Thyroid gland (tissue), 4 donors: ENCODE measurements at regions not wholly inside any gene's neighbourhood (a gene's known extent, or its start where the extent isn't known, plus 50 kb on each side); places are given as distances from the start of the nearest gene placed in this dataset.

ENCODE experiments used
- DNase-seq, 2 donors: peaks; one replicate each; pipeline ENCODE4 v3.0.0-alpha.2; 2019
- H3K27ac ChIP-seq, 3 donors: fragments of 200-600 bp; sonication (generic); 1 replicate in 2 of 3; 2 replicates in 1 of 3; pipeline ENCODE4 v1.5.1; 2016 to 2019; ENCODE audit warnings: mild to moderate bottlenecking in 1 of 3, moderate library complexity in 1 of 3
- H3K27me3 ChIP-seq: fragments of 200-600 bp; sonication (generic); one replicate; pipeline ENCODE4 v1.5.1; 2019
- H3K36me3 ChIP-seq, 2 donors: fragments of 200-600 bp; sonication (generic); one replicate each; pipeline ENCODE4 v1.5.1; 2016 to 2019
- H3K4me1 ChIP-seq, 2 donors: fragments of 200-600 bp; sonication (generic); one replicate each; pipeline ENCODE4 v1.5.1; 2017 to 2019
- H3K4me3 ChIP-seq, 3 donors: fragments of 200-600 bp; sonication (generic); replicated peaks in 1 of 3; 1 replicate in 2 of 3; 2 replicates in 1 of 3; pipeline ENCODE4 v1.5.1; 2016; ENCODE audit warnings: mild to moderate bottlenecking in 1 of 3
- H3K9me3 ChIP-seq: fragments of 200-600 bp; sonication (generic); one replicate; pipeline ENCODE4 v1.5.1; 2017
- CTCF ChIP-seq, 6 experiments: fragments of 200-600 bp in 3 of 6; fragments of 450-650 bp in 3 of 6; sonication (generic) in 3 of 6; IDR thresholded peaks; one replicate each; pipeline ENCODE4 v1.5.1; 2016 to 2019; ENCODE audit warnings: antibody characterized with exemption in 6 of 6, mild to moderate bottlenecking in 2 of 6, inconsistent platforms in 1 of 6, moderate library complexity in 1 of 6
- POLR2A ChIP-seq, 2 donors: fragments of 450-650 bp; IDR thresholded peaks; one replicate each; pipeline ENCODE4 v1.6.1; 2017; ENCODE audit warnings: antibody characterized with exemption in 2 of 2, mild to moderate bottlenecking in 2 of 2, moderate library complexity in 1 of 2
- WGBS, 2 donors: methylation state at CpG; one replicate each; pipeline ENCODE4 v1.1.5; 2017; 5-methylcytosine and 5-hydroxymethylcytosine counted together
- intact Hi-C: fragments of 100-400 bp; cut with DNase I; formaldehyde crosslinking; loops from one replicate; pipeline ENCODE4 v1.15.1; 2023

- TF ChIP-seq POLR2A (IDR thresholded peaks at IDR 0.05) (no peak), CTCF (IDR thresholded peaks at IDR 0.05) (peak in 3 of 6 experiments; percentile 40 to 45 (median 44))
- WGBS, 2 donors: 61 to 64% methylated on average over 3 of the region's 3 CpGs
- Histone ChIP-seq H3K9me3 (no peaks in the 10 kb centered on the region), H3K36me3 (no peaks in the 10 kb centered on the region), H3K27ac (no peak overlapping the region), H3K4me1 (no peaks in the 10 kb centered on the region), H3K4me3 (no peak overlapping the region), H3K27me3 (no peaks in the 10 kb centered on the region)
- DNase-seq: no peak
- intact Hi-C loops: no loop called here
Measured at GRCh38 chr18:43596105-43596712, 318.9 kb upstream of the SYT4 start.

- no peak for TF ChIP-seq POLR2A (IDR thresholded peaks at IDR 0.05)
- TF ChIP-seq CTCF (IDR thresholded peaks at IDR 0.05): no peak
- Histone ChIP-seq H3K4me1 (no peaks in the 10 kb centered on the region), H3K27me3 (no peaks in the 10 kb centered on the region), H3K27ac (no peak overlapping the region), H3K36me3 (no peaks in the 10 kb centered on the region), H3K4me3 (no peak overlapping the region), H3K9me3 (no peaks in the 10 kb centered on the region)
- 75 to 82% methylated on average over 3 of the region's 3 CpGs for WGBS, 2 donors
- intact Hi-C loops: no loop called here
- no peak for DNase-seq
Measured at GRCh38 chr18:43601432-43601831, 324.1 kb upstream of the SYT4 start.

- Histone ChIP-seq H3K27me3 (no peaks in the 10 kb centered on the region), H3K4me1 (no peaks in the 10 kb centered on the region), H3K9me3 (no peaks in the 10 kb centered on the region), H3K4me3 (no peak overlapping the region), H3K27ac (no peak overlapping the region), H3K36me3 (no peaks in the 10 kb centered on the region)
- intact Hi-C loops: no loop called here
- TF ChIP-seq CTCF (IDR thresholded peaks at IDR 0.05) (no peak), POLR2A (IDR thresholded peaks at IDR 0.05) (no peak)
- WGBS, 2 donors: 73 to 77% methylated on average over 1 of the region's 1 CpG
- DNase-seq: no peak
Measured at GRCh38 chr18:43605224-43605623, 327.9 kb upstream of the SYT4 start.

- Histone ChIP-seq H3K9me3 (no peaks in the 10 kb centered on the region), H3K4me1 (no peaks in the 10 kb centered on the region), H3K27ac (no peak overlapping the region), H3K27me3 (no peaks in the 10 kb centered on the region), H3K4me3 (no peak overlapping the region), H3K36me3 (no peaks in the 10 kb centered on the region)
- intact Hi-C loops: no loop called here
- no peak for DNase-seq
- 73 to 84% methylated on average over 5 of the region's 5 CpGs for WGBS, 2 donors
- TF ChIP-seq POLR2A (IDR thresholded peaks at IDR 0.05) (no peak), CTCF (IDR thresholded peaks at IDR 0.05) (no peak)
Measured at GRCh38 chr18:43606795-43607194, 329.5 kb upstream of the SYT4 start.

- Histone ChIP-seq H3K27ac (no peak overlapping the region), H3K9me3 (no peaks in the 10 kb centered on the region), H3K27me3 (no peaks in the 10 kb centered on the region), H3K36me3 (no peaks in the 10 kb centered on the region), H3K4me1 (no peaks in the 10 kb centered on the region), H3K4me3 (no peak overlapping the region)
- TF ChIP-seq POLR2A (IDR thresholded peaks at IDR 0.05): no peak
- TF ChIP-seq CTCF (IDR thresholded peaks at IDR 0.05): peak in 5 of 6 experiments; percentile 3 to 68 (median 52)
- no peak for DNase-seq
- intact Hi-C loops: loop anchor here (5.0 kb wide), 1 partner anchor 1761 kb away; no protein-coding TSS in a partner anchor
- 7 to 10% methylated on average over 2 of the region's 2 CpGs for WGBS, 2 donors
Measured at GRCh38 chr18:43620936-43621335, 343.6 kb upstream of the SYT4 start.
